ENCODE measurements at regions not wholly inside any gene's neighbourhood (a gene's known extent, or its start where the extent isn't known, plus 50 kb on each side); places are given as distances from the start of the nearest gene placed in this dataset.

DNA sequence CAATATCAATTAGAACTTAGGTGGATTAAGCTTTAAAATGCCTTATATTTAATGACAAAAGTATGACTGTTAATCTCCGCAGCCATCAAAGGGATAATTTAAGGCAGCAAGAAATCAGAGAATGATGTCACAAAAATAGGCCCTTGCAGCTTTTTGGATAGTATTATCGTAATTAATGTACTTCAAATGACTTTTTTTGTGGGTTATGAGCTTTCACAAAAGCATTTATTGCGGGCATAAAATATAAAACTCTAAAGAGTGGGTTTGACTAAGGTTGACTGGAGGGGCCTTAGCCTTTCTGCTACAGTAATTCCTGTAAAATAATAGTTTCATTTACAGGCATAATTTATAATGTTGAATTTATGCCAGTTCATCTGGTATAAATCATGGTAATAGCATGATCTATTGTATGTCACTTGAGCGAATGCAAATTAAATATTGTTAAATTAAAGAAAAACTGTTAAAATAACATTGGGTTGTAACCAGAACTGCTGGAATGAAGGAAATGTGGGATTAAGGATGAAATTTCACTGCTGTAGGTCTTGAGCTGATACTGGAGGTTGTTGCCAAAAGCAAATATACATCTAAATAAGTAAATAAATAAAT, 78.5 kb upstream of the ZFP64 start:
- peaks cover 26% of the 10 kb centered on the region for H3K27me3 Mint-ChIP-seq (ENCODE audit: insufficient read depth, unreplicated experiment)
- no peak overlapping the region for H3K4me3 Mint-ChIP-seq (ENCODE audit: unreplicated experiment)
- no peaks in the 10 kb centered on the region for H3K36me3 Mint-ChIP-seq (ENCODE audit: insufficient read depth, unreplicated experiment)
- no peaks in the 10 kb centered on the region for H3K4me1 Mint-ChIP-seq (ENCODE audit: low read depth, unreplicated experiment)
- H3K27ac Mint-ChIP-seq (ENCODE audit: unreplicated experiment) = no peak overlapping the region
- DNase-seq = no peak
- Histone ChIP-seq H3K4me3 (ENCODE audit: low read depth, low read length) (no peak overlapping the region), H3K4me1 (no peaks in the 10 kb centered on the region), H3K9me3 (no peaks in the 10 kb centered on the region), H3K36me3 (ENCODE audit: control insufficient read depth, insufficient read depth, low read length) (no peaks in the 10 kb centered on the region), H3K27me3 (replicated peaks; ENCODE audit: control insufficient read depth, insufficient read depth, low read length) (no peaks in the 10 kb centered on the region; the same call in 1 of the 2 replicates)
- BruUV-seq (replicated peaks) = no TSS peak
- CTCF ChIA-PET = no interaction called here
- POLR2A ChIA-PET = no interaction called here
- intact Hi-C loops (cut with micrococcal nuclease; ENCODE audit: unreplicated experiment) = no loop called here
- TF ChIP-seq, protein P1, sequence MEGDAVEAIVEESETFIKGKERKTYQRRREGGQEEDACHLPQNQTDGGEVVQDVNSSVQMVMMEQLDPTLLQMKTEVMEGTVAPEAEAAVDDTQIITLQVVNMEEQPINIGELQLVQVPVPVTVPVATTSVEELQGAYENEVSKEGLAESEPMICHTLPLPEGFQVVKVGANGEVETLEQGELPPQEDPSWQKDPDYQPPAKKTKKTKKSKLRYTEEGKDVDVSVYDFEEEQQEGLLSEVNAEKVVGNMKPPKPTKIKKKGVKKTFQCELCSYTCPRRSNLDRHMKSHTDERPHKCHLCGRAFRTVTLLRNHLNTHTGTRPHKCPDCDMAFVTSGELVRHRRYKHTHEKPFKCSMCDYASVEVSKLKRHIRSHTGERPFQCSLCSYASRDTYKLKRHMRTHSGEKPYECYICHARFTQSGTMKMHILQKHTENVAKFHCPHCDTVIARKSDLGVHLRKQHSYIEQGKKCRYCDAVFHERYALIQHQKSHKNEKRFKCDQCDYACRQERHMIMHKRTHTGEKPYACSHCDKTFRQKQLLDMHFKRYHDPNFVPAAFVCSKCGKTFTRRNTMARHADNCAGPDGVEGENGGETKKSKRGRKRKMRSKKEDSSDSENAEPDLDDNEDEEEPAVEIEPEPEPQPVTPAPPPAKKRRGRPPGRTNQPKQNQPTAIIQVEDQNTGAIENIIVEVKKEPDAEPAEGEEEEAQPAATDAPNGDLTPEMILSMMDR (IDR thresholded peaks at IDR 0.05; ENCODE audit: insufficient read depth in 1 of 2, low read depth in 1 of 2, low read length in 1 of 2, severe bottlenecking in 1 of 2, unreplicated experiment in 1 of 2) = no peak
- no peaks in the 10 kb centered on the region for H3K9me3 Mint-ChIP-seq (ENCODE audit: unreplicated experiment)

DNA sequence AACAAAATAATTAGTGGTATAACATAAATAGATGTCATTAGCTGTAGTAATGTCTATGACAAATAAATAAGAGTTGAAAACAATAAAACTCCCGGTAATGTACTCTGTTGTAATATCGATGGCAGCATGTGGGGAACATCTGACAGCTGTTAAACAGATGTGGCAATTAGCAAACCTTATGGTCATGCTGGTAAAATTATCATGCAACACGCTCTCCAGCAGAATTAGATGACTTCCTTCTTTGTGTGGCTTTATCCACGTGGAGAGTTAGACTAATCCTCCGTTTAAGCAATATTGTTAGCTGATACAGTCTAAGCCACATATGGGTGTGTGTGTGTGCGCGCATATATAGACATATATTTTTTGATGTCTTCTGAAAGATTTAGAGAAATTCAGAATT, 77.7 kb upstream of the ZFP64 start:
- Histone ChIP-seq H3K4me3 (ENCODE audit: low read depth, low read length) (no peak overlapping the region), H3K36me3 (ENCODE audit: control insufficient read depth, insufficient read depth, low read length) (no peaks in the 10 kb centered on the region), H3K4me1 (no peaks in the 10 kb centered on the region), H3K9me3 (no peaks in the 10 kb centered on the region), H3K27me3 (replicated peaks; ENCODE audit: control insufficient read depth, insufficient read depth, low read length) (no peaks in the 10 kb centered on the region; the same call in 1 of the 2 replicates)
- ChIA-PET POLR2A (no interaction called here), CTCF (no interaction called here)
- TF ChIP-seq, protein P1 (IDR thresholded peaks at IDR 0.05; ENCODE audit: insufficient read depth in 1 of 2, low read depth in 1 of 2, low read length in 1 of 2, severe bottlenecking in 1 of 2, unreplicated experiment in 1 of 2) = no peak
- H3K4me3 Mint-ChIP-seq (ENCODE audit: unreplicated experiment) = no peak overlapping the region
- intact Hi-C loops (cut with micrococcal nuclease; ENCODE audit: unreplicated experiment) = no loop called here
- no peaks in the 10 kb centered on the region for H3K4me1 Mint-ChIP-seq (ENCODE audit: low read depth, unreplicated experiment)
- DNase-seq = no peak
- no peak overlapping the region for H3K27ac Mint-ChIP-seq (ENCODE audit: unreplicated experiment)
- H3K9me3 Mint-ChIP-seq (ENCODE audit: unreplicated experiment) = no peaks in the 10 kb centered on the region
- no peaks in the 10 kb centered on the region for H3K36me3 Mint-ChIP-seq (ENCODE audit: insufficient read depth, unreplicated experiment)
- peaks cover 27% of the 10 kb centered on the region for H3K27me3 Mint-ChIP-seq (ENCODE audit: insufficient read depth, unreplicated experiment)
- no TSS peak for BruUV-seq (replicated peaks)

DNA sequence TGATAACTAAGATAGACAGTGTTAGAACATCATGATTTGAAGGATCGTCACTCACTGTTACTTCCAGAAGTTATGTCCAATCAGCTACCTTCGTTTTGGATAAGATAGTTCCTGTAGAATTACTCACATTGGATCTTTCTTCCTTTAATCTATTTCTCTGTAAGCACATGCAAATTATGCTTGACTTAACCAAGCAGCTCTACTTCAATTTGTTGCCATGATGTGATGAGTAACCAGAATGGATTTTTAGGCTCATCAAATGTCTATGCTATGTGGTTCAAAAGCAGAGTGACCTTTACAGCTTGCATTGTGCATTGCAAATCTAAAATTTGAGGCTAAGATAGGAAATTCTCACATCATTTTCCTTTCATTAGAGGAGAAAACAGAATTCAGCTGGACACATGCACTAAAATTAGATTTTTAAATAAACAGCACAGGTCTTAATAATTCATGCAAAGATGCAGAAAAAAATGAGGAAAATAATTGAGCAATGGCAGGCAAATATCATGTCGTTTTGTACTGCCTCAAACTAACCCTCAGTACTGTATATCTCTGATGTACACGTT, 76.7 kb upstream of the ZFP64 start:
- H3K27ac Mint-ChIP-seq (ENCODE audit: unreplicated experiment) = no peak overlapping the region
- CTCF ChIA-PET = no interaction called here
- Histone ChIP-seq H3K4me3 (ENCODE audit: low read depth, low read length) (no peak overlapping the region), H3K9me3 (no peaks in the 10 kb centered on the region), H3K36me3 (ENCODE audit: control insufficient read depth, insufficient read depth, low read length) (no peaks in the 10 kb centered on the region), H3K4me1 (no peaks in the 10 kb centered on the region), H3K27me3 (replicated peaks; ENCODE audit: control insufficient read depth, insufficient read depth, low read length) (no peaks in the 10 kb centered on the region; the same call in 1 of the 2 replicates)
- no peak overlapping the region for H3K4me3 Mint-ChIP-seq (ENCODE audit: unreplicated experiment)
- H3K4me1 Mint-ChIP-seq (ENCODE audit: low read depth, unreplicated experiment) = no peaks in the 10 kb centered on the region
- POLR2A ChIA-PET = interaction anchor here (0.7 kb wide), 1 partner anchor 19 kb away, joined by 3 read pairs; no protein-coding TSS in a partner anchor
- TF ChIP-seq, protein P1 (IDR thresholded peaks at IDR 0.05; ENCODE audit: insufficient read depth in 1 of 2, low read depth in 1 of 2, low read length in 1 of 2, severe bottlenecking in 1 of 2, unreplicated experiment in 1 of 2) = no peak
- intact Hi-C loops (cut with micrococcal nuclease; ENCODE audit: unreplicated experiment) = no loop called here
- peaks cover 32% of the 10 kb centered on the region for H3K27me3 Mint-ChIP-seq (ENCODE audit: insufficient read depth, unreplicated experiment)
- no peaks in the 10 kb centered on the region for H3K36me3 Mint-ChIP-seq (ENCODE audit: insufficient read depth, unreplicated experiment)
- no peaks in the 10 kb centered on the region for H3K9me3 Mint-ChIP-seq (ENCODE audit: unreplicated experiment)
- DNase-seq = no peak
- no TSS peak for BruUV-seq (replicated peaks)
